ENCODE measurements at regions not wholly inside any gene's neighbourhood (a gene's known extent, or its start where the extent isn't known, plus 50 kb on each side); places are given as distances from the start of the nearest gene placed in this dataset.
"Not testable (repeated sequence)": the region's sequence is repeated elsewhere in the genome, so short reads cannot be mapped to it uniquely, and the experiment has no call there.

- in situ Hi-C loops (cut with MboI; ENCODE audit: low sequenced_read_pairs), result no loop called here
Measured at GRCh38 chr20:56765172-56766073, 136.3 kb downstream of the TFAP2C start.

DNA sequence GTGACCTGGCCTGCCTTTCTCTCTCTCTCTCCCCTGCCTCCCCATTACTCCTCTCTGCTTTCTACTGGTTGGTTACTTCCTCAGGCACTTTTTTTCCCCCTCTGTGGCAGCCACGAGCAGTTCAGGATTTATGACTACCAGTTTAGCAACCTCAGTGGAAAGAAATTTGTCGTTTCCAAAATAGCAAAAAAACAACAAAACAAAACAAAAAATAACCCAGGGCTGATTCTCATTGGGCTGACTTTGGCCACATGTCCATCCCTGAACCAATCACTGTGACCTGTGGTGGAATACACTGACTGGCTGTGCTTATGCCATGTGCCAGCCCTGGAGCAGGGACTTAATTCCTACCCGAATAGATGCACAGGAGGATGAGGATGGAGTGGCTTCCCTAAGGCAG lies 137.4 kb downstream of the TFAP2C start:
- in situ Hi-C loops (cut with MboI; ENCODE audit: low sequenced_read_pairs), result no loop called here

GRCh38 chr20:56769921-56770600 lies 141.0 kb downstream of the TFAP2C start:
- in situ Hi-C loops (cut with MboI; ENCODE audit: low sequenced_read_pairs), result no loop called here

GRCh38 chr20:56773749-56774148 lies 144.6 kb downstream of the TFAP2C start:
- in situ Hi-C loops (cut with MboI; ENCODE audit: low sequenced_read_pairs), result no loop called here

GRCh38 chr20:56774873-56775272 lies 145.8 kb downstream of the TFAP2C start:
- in situ Hi-C loops (cut with MboI; ENCODE audit: low sequenced_read_pairs), result no loop called here

DNA sequence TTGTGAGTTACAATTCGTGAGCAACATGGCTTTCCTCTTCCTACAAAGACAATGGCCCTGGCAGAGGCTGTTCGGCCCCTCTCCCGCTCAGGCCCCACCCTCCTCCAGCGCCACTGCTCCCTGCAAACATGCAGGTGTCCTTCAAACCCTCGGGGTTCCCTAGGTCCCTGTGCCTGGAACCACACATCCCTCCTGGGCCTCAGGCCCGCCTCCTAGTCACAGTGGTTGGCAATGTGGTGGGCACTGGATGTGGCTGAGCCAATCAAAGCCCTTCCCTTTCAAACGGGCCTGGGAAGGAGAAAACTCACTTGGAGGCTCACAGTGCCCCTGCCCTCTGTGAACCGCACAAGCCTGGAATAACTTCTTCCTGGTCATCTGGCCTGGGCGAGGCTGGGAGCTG lies 147.2 kb downstream of the TFAP2C start:
- in situ Hi-C loops (cut with MboI; ENCODE audit: low sequenced_read_pairs), result no loop called here

DNA sequence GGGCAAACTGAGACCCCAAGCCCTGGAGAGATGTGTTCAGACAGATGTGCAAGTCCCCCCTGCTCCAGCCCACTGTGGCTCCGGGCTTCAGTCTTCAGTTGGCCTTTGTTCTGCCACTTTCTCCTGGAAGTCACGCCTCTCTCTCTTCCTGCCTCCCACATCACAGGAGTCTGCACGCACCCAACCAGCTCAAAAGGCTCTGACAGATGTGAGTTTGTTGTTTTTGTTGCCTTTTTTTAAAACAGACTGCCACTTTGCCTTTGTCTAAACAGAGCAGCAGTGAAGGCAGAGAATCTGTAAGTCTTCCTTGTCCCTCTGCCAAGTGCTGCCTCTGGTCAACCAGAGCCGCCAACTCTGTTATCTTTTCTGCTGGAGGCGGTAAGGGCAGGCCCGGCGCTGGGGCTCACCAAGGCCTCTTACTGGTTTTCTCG lies 149.7 kb downstream of the TFAP2C start:
- in situ Hi-C loops (cut with MboI; ENCODE audit: low sequenced_read_pairs), result no loop called here

DNA sequence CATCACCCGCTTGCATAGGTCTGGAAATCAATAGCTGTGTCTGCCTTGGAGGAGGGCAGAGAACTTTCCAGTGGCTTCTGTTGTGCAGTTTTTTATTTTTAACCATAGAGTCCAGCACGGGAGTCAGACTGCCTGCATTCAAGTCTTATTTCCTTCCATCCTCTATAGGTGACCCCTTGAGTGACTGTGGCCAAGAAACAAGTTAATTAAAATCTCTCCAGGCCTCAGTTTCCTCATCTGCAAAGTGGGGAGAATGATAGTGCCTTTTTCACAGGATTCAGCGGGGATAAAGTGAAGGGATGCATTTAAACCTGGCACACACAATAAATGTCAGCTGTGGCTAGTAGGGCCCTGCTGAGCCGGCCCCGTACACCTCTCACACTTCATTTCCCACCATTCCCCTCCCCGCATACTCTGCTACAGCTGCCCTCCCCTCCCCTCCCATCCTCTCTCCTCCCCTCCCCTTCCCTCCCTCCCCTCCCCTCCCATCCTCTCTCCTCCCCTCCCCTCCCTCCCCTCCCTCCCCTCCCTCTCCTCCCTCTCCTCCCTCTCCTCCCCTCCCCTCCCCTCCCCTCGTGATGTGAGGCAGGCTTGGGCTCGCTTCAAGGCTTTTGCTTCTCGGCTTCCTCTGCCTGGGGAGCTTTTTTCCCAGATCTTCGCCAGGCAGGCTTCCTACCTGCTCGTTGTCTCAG lies 150.5 kb downstream of the TFAP2C start:
- in situ Hi-C loops (cut with MboI; ENCODE audit: low sequenced_read_pairs), result no loop called here

GRCh38 chr20:56780266-56780665 lies 151.2 kb downstream of the TFAP2C start:
- in situ Hi-C loops (cut with MboI; ENCODE audit: low sequenced_read_pairs), result no loop called here

GRCh38 chr20:56781108-56781739 lies 152.1 kb downstream of the TFAP2C start:
- in situ Hi-C loops (cut with MboI; ENCODE audit: low sequenced_read_pairs), result no loop called here

DNA sequence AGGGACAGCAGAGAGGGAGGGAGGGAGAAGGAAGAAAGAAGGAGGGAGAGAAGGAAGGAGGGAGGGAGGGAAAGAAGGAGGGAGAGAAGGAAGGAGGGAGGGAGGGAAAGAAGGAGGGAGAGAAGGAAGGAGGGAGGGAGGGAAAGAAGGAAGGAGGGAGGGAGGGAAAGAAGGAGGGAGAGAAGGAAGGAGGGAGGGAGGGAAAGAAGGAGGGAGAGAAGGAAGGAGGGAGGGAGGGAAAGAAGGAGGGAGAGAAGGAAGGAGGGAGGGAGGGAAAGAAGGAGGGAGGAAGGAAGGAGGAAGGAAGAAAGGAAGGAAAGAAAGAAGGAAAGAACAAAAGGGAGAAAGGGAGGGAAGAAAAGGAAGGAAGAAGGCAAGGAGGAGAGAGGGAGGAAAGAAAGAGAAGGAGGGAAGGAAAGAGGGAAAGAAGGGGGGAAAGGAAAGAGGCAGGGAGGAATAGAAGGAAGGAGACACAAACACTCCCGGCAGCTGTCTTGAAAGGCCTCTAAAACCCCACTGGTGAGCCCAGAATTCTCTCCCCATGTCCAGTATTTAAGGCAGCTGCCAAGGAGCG lies 153.0 kb downstream of the TFAP2C start:
- in situ Hi-C loops (cut with MboI; ENCODE audit: low sequenced_read_pairs), result not testable (repeated sequence)

DNA sequence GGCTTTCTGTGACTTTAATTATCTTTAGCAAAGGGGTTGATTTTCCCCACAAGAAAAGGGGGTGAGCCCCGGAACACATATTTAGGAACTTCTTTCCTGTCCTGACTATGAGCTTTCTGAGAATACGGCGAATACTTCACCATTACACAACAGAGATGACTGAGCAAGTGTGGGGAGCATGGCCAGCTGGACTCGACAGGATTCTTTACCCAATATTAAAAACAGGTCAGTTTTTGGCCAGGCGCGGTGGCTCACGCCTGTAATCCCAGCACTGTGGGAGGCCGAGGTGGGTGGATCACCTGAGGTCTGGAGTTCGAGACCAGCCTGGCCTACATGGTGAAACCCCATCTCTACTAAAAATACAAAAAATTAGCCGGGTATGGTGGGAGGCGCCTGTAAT lies 153.7 kb downstream of the TFAP2C start:
- in situ Hi-C loops (cut with MboI; ENCODE audit: low sequenced_read_pairs), result not testable (repeated sequence)

GRCh38 chr20:56783826-56784225 lies 154.7 kb downstream of the TFAP2C start:
- in situ Hi-C loops (cut with MboI; ENCODE audit: low sequenced_read_pairs), result no loop called here

DNA sequence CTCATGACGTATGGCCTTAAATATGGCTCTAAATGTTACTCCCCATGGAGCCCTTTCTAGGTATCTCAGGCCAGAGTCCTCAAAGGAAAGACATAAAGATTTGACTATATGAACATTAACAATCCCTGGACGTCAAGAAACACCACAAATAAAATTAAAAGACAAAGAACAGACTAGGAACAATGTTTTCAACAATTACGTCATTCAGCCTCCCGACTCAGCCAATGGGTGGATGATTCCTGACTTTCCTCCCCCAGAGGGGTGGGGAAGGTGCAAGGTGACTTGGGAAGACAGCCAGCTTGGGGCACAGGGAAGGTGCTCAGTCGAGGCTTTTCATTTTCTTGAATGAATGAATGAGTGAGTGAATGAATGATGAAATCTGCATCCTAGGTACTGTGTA lies 157.4 kb downstream of the TFAP2C start:
- in situ Hi-C loops (cut with MboI; ENCODE audit: low sequenced_read_pairs), result no loop called here

GRCh38 chr20:56788041-56788670 lies 159.1 kb downstream of the TFAP2C start:
- in situ Hi-C loops (cut with MboI; ENCODE audit: low sequenced_read_pairs), result no loop called here

DNA sequence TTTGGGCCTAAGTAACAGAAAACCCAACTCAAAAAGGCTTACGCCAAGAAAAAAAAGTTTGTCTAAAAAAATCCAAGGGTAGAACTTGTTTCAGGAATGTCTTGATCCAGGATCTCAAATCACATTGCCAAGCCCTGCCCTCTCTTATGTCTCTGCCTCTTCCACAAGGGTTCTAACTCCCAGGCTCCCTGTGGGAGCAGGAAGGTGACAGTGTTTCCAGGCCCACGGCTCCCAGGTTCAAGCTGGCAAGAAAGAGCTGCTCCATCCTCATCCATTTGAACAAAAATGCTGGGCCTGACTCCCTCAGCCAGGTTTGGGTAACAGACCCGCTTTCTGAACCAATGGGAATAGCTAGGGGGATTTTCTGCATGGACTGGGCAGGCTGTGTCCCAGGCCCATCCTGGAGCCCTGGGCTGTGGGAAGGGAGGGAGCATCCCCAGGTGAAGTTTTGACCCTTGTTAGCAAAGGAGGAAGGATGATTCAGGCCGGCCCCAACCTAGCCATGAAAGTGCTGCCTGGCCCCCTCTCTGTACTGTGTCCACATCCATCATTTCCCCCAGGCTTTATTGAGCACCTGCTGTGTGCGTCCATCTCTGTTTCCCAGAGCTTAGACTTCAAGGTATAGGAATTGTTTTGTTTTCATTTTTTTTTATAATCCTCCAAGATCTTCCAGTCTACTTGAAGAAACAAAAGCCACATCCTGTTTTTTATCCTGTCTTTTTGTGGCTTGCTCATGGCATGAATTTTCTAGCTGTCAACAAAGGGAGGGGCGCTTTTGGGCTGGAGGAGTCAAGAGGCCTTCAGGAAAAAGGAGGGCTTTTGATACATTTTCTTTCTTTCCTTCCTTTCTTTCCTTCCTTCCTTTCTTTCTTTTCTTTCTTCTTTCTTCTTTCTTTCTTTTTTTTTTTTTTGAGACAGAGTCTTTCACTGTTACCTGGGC lies 159.8 kb downstream of the TFAP2C start:
- in situ Hi-C loops (cut with MboI; ENCODE audit: low sequenced_read_pairs), result no loop called here

GRCh38 chr20:56793916-56794315 lies 164.8 kb downstream of the TFAP2C start:
- in situ Hi-C loops (cut with MboI; ENCODE audit: low sequenced_read_pairs), result no loop called here

DNA sequence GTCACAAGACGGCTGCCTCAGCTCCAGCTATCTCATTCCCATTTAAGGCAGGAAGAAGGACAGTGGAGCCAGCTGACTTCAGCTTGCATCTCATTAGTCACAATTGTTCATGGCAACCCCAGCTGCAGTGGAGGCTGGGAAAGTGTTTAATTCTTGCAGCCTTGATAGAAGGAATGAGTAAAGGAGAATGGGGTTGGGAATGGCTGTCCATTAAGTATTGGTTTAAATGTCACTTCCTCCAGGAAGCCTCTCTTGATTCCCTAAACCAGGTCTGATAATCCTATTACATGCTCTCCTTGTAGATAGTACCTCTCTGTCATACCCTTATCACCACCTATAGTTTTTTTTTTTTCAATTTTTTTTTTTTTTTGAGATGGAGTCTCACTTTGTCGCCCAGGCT lies 166.4 kb downstream of the TFAP2C start:
- in situ Hi-C loops (cut with MboI; ENCODE audit: low sequenced_read_pairs), result no loop called here

GRCh38 chr20:56796345-56796744 lies 167.2 kb downstream of the TFAP2C start:
- in situ Hi-C loops (cut with MboI; ENCODE audit: low sequenced_read_pairs), result no loop called here
